Cardiac muscle cell (in vitro differentiated cells and primary cell): ENCODE measurements at regions not wholly inside any gene's neighbourhood (a gene's known extent, or its start where the extent isn't known, plus 50 kb on each side); places are given as distances from the start of the nearest gene placed in this dataset.

Experiments used
- DNase-seq, 2 donors: peaks; one replicate each; pipeline versions ENCODE4 v3.0.0 to v3.0.0-alpha.2; 2010 to 2017; ENCODE audit warnings: low read depth in 1 of 2, low spot score in 1 of 2
- H3K27ac ChIP-seq: fragments of 200-600 bp; sonication (generic); 2 replicates; pipeline ENCODE4 v1.5.1; 2016
- H3K27me3 ChIP-seq: fragments of 200-600 bp; sonication (generic); 2 replicates; pipeline ENCODE4 v1.6.0; 2016; ENCODE audit warnings: control low read depth
- H3K36me3 ChIP-seq: fragments of 200-600 bp; sonication (generic); 2 replicates; pipeline ENCODE4 v1.5.1; 2016; ENCODE audit warnings: control low read depth
- H3K4me1 ChIP-seq: fragments of 200-600 bp; sonication (generic); 2 replicates; pipeline ENCODE4 v1.8.1; 2017; ENCODE audit warnings: low read depth, mild to moderate bottlenecking, mixed run types
- H3K4me3 ChIP-seq: fragments of 200-600 bp; sonication (generic); 2 replicates; pipeline ENCODE4 v1.5.1; 2016; ENCODE audit warnings: mild to moderate bottlenecking
- H3K9me3 ChIP-seq: fragments of 200-600 bp; sonication (generic); 2 replicates; pipeline ENCODE4 v1.5.1; 2017; ENCODE audit warnings: low read depth, mild to moderate bottlenecking, control low read depth
- TF ChIP-seq, protein P1 (sequence below): IDR thresholded peaks from 2 replicates; pipeline ENCODE4 v1.5.1; 2012; ENCODE audit warnings: low read depth, mild to moderate bottlenecking, low read length

DNA sequence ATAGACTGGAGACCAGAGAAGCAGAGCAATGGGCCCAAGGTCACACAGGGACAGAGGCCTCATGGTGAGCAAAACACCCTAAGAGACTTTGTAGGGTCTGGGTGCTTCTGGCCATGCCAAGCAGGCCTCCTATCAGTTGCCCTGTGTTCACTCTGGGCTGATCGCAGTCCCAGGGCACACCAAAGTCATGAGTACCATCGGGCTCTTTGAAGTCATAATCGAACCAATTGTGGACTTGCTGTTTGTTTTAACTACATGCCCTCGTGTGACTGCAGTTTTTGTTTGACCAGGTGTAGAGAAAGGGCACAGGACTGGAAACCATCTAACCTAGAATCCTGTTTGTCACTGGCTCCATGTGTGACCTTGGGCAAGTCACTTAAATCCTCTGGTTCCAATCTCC is 172.5 kb upstream of the CPEB2 start:
- H3K4me1 ChIP-seq, result no peaks in the 10 kb centered on the region
- TF ChIP-seq, protein P1, sequence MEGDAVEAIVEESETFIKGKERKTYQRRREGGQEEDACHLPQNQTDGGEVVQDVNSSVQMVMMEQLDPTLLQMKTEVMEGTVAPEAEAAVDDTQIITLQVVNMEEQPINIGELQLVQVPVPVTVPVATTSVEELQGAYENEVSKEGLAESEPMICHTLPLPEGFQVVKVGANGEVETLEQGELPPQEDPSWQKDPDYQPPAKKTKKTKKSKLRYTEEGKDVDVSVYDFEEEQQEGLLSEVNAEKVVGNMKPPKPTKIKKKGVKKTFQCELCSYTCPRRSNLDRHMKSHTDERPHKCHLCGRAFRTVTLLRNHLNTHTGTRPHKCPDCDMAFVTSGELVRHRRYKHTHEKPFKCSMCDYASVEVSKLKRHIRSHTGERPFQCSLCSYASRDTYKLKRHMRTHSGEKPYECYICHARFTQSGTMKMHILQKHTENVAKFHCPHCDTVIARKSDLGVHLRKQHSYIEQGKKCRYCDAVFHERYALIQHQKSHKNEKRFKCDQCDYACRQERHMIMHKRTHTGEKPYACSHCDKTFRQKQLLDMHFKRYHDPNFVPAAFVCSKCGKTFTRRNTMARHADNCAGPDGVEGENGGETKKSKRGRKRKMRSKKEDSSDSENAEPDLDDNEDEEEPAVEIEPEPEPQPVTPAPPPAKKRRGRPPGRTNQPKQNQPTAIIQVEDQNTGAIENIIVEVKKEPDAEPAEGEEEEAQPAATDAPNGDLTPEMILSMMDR, result no peak

DNA sequence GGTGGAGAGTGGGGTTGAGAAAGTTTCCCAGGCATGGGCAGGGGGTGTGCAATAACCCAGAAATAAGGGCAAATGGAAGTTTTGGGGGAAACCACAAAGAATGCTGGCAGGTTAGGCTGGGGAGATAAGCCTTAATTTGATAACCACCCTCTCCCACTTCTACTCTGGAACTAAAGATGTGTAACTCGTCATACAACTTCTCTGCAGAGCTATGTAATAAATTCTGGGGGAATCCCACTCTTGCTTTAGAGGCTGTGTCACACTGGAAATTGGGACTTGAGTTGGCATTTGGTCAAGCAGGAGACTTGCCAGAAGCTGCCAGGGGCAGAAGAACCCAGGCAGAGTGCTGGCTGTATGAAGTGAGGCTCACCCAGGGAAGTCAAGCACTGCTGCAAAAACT is 170.9 kb upstream of the CPEB2 start:
- H3K9me3 ChIP-seq, result no peaks in the 10 kb centered on the region
- no peaks in the 10 kb centered on the region for H3K27me3 ChIP-seq
- no peaks in the 10 kb centered on the region for H3K36me3 ChIP-seq
- DNase-seq, result no peak
- no peaks in the 10 kb centered on the region for H3K4me1 ChIP-seq
- no peak overlapping the region for H3K4me3 ChIP-seq
- TF ChIP-seq, protein P1, result no peak
- H3K27ac ChIP-seq, result no peak overlapping the region

More for the DNA sequence above, 172.5 kb upstream of the CPEB2 start:
- H3K27me3 ChIP-seq, result no peaks in the 10 kb centered on the region
- no peak overlapping the region for H3K4me3 ChIP-seq
- no peaks in the 10 kb centered on the region for H3K36me3 ChIP-seq
- no peak overlapping the region for H3K27ac ChIP-seq
- DNase-seq, result no peak
- H3K9me3 ChIP-seq, result no peaks in the 10 kb centered on the region

DNA sequence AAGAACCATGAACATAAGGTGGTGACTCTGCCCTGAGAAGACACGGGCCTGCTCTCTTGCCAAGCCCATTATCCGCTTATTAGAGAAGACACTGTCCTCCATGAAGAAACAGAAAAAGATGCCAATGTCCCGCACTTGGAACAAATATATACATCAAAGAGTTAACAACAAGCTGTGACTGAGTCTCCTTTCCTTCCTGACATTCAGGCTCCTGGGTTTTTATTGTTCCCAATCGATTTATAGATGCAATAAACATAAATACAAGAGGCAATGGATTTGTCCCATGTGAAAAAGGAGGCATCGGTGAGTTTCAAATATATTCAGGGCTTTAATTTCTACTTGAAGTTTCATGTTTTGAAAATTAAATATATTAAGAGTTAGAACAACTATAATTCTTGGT is 169.2 kb upstream of the CPEB2 start:
- Histone ChIP-seq H3K4me3 (no peak overlapping the region), H3K27me3 (no peaks in the 10 kb centered on the region), H3K9me3 (no peaks in the 10 kb centered on the region), H3K4me1 (no peaks in the 10 kb centered on the region), H3K27ac (no peak overlapping the region), H3K36me3 (no peaks in the 10 kb centered on the region)
- no peak for DNase-seq
- TF ChIP-seq, protein P1, result no peak

DNA sequence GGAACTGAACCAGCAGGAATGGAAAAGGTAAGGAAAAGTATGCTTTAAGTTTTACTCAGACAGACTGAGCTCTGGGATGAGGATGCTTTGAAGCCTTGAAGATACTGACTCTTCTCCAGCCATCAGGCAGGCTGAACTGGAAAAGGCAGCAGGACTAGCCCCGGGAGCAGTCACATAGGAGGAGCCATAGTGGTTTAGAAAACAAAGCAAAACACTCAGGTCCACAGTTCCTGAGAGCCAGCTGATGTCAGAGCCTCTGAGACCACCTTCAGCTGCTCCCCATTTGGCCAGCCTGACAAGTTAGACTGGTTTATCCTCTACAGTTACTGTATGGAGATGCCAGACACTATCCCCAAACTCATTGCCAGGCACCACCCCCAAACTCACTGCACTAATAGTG is 167.9 kb upstream of the CPEB2 start:
- no peaks in the 10 kb centered on the region for H3K4me1 ChIP-seq
- H3K9me3 ChIP-seq, result no peaks in the 10 kb centered on the region
- H3K27ac ChIP-seq, result no peak overlapping the region
- DNase-seq, result no peak
- TF ChIP-seq, protein P1, result no peak
- H3K36me3 ChIP-seq, result no peaks in the 10 kb centered on the region
- H3K27me3 ChIP-seq, result no peaks in the 10 kb centered on the region
- H3K4me3 ChIP-seq, result no peak overlapping the region

DNA sequence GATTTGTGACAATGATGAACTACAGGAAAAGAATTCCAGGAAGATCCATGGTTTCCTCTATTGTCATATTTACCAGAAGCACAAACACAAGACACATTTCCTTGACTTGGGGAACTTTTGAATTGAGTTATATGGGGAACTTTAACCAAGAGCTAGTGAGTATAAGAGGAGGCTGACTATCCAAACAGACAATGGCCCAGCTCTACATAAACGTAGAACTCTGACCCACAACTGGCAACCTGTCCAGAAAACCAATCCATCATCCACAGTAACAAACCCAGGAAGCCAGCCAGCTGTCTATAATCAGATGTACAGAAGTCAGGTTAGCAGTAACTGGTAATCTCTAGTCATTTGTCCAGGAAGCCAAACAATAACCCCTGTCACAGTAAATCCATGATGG is 167.0 kb upstream of the CPEB2 start:
- no peak overlapping the region for H3K27ac ChIP-seq
- TF ChIP-seq, protein P1, result no peak
- H3K36me3 ChIP-seq, result no peaks in the 10 kb centered on the region
- H3K9me3 ChIP-seq, result no peaks in the 10 kb centered on the region
- no peaks in the 10 kb centered on the region for H3K27me3 ChIP-seq
- H3K4me3 ChIP-seq, result no peak overlapping the region
- DNase-seq, result no peak
- no peaks in the 10 kb centered on the region for H3K4me1 ChIP-seq
